HUES64 (cell line): ENCODE measurements at regions not wholly inside any gene's neighbourhood (a gene's known extent, or its start where the extent isn't known, plus 50 kb on each side); places are given as distances from the start of the nearest gene placed in this dataset.

Experiments
- H3K27ac ChIP-seq: 2 replicates; pipeline ENCODE4 v1.7.0; 2013; ENCODE audit warnings: low read depth, low read length, inconsistent platforms
- H3K27me3 ChIP-seq: 2 replicates; pipeline ENCODE4 v1.6.1; 2013; ENCODE audit warnings: mild to moderate bottlenecking, low read length; ENCODE audit not compliant: insufficient read depth
- H3K36me3 ChIP-seq: 2 replicates; pipeline ENCODE4 v1.6.1; 2013; ENCODE audit warnings: mild to moderate bottlenecking, low read length; ENCODE audit not compliant: insufficient read depth
- H3K4me1 ChIP-seq: 2 replicates; pipeline ENCODE4 v1.6.1; 2013; ENCODE audit warnings: mild to moderate bottlenecking, low read length, moderate library complexity; ENCODE audit not compliant: insufficient read depth
- H3K4me3 ChIP-seq: 2 replicates; pipeline ENCODE4 v1.5.1; 2013; ENCODE audit warnings: mild to moderate bottlenecking, low read length, moderate library complexity
- H3K9ac ChIP-seq: 2 replicates; pipeline ENCODE4 v1.6.1; 2013; ENCODE audit warnings: mild to moderate bottlenecking, low read depth, low read length
- H3K9me3 ChIP-seq: 2 replicates; pipeline ENCODE4 v1.6.1; 2013; ENCODE audit warnings: low read depth, low read length; ENCODE audit not compliant: insufficient read depth
- WGBS: fragments of 150-250, 120-280 bp; methylation state at CpG from one replicate; pipeline ENCODE4 v1.1.7; 2013; ENCODE audit warnings: missing lambda C conversion rate; 5-methylcytosine and 5-hydroxymethylcytosine counted together

GRCh38 chr9:86830356-86830755 lies 117.0 kb downstream of the GAS1 start:
- no peak overlapping the region for H3K9ac ChIP-seq
- H3K27me3 ChIP-seq: no peaks in the 10 kb centered on the region
- H3K27ac ChIP-seq: no peak overlapping the region
- 100% methylated on average over 1 of the region's 2 CpGs for whole genome bisulfite sequencing
- peaks cover 14% of the 10 kb centered on the region for H3K4me1 ChIP-seq
- no peak overlapping the region for H3K4me3 ChIP-seq
- no peaks in the 10 kb centered on the region for H3K36me3 ChIP-seq
- H3K9me3 ChIP-seq: no peaks in the 10 kb centered on the region

- no peak overlapping the region for H3K9ac ChIP-seq
- H3K4me1 ChIP-seq: peaks cover 14% of the 10 kb centered on the region
- H3K4me3 ChIP-seq: no peak overlapping the region
- WGBS: 73% methylated on average over 1 of the region's 1 CpG
- no peaks in the 10 kb centered on the region for H3K9me3 ChIP-seq
- H3K27me3 ChIP-seq: no peaks in the 10 kb centered on the region
- H3K36me3 ChIP-seq: no peaks in the 10 kb centered on the region
- H3K27ac ChIP-seq: no peak overlapping the region
Observed at GRCh38 chr9:86829496-86830046, 117.7 kb downstream of the GAS1 start.

DNA sequence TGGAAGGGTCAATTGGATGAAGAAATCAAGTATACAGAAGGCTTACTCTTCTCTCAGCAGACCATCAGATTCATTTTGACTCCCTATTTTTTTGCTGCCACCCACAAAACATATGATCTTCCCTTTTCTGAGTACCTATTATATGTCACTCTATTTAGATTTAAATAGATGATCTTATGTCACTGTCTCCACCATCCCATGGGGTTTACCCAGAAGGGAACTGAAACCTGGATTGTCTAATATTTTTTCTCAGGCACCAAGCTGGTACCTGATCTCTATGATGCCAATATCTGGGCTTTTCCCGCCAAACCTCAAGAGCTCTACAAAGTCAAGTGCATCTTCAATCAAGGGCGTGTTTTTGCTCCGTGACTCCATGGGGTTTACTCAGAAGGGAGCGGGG lies 118.7 kb downstream of the GAS1 start:
- Histone ChIP-seq H3K4me1 (peaks cover 14% of the 10 kb centered on the region), H3K27ac (no peak overlapping the region), H3K4me3 (no peak overlapping the region), H3K27me3 (no peaks in the 10 kb centered on the region), H3K9ac (no peak overlapping the region), H3K9me3 (no peaks in the 10 kb centered on the region), H3K36me3 (no peaks in the 10 kb centered on the region)
- WGBS: 84% methylated on average over 4 of the region's 4 CpGs

DNA sequence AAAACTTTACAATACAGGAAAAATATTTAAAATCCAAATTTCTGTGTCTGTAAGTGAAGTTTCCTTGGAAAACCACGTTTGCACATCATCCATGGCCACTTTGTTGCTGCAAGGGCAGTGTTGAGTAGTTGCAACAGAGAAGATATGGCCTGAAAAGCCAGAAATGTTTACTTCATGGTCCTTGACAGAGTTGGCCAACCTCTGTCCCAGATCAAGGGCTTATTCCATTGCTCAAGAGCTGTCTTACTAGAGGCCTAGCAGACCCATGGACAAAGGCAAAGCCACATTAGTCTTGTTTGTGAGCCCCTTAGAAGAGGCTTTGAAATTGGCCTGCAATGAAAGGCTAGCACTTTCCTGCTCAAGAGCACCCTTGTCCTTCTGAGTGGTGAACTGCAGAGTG lies 119.4 kb downstream of the GAS1 start:
- H3K27me3 ChIP-seq: no peaks in the 10 kb centered on the region
- no peak overlapping the region for H3K4me3 ChIP-seq
- H3K4me1 ChIP-seq: peaks cover 14% of the 10 kb centered on the region
- H3K36me3 ChIP-seq: no peaks in the 10 kb centered on the region
- WGBS: 86% methylated on average over 1 of the region's 1 CpG
- H3K9me3 ChIP-seq: no peaks in the 10 kb centered on the region
- no peak overlapping the region for H3K27ac ChIP-seq
- no peak overlapping the region for H3K9ac ChIP-seq

- H3K4me1 ChIP-seq: peaks cover 14% of the 10 kb centered on the region
- H3K9ac ChIP-seq: no peak overlapping the region
- H3K27me3 ChIP-seq: no peaks in the 10 kb centered on the region
- no peak overlapping the region for H3K27ac ChIP-seq
- 93% methylated on average over 2 of the region's 2 CpGs for WGBS
- no peaks in the 10 kb centered on the region for H3K9me3 ChIP-seq
- no peak overlapping the region for H3K4me3 ChIP-seq
- H3K36me3 ChIP-seq: no peaks in the 10 kb centered on the region
Observed at GRCh38 chr9:86825299-86825698, 122.0 kb downstream of the GAS1 start.

DNA sequence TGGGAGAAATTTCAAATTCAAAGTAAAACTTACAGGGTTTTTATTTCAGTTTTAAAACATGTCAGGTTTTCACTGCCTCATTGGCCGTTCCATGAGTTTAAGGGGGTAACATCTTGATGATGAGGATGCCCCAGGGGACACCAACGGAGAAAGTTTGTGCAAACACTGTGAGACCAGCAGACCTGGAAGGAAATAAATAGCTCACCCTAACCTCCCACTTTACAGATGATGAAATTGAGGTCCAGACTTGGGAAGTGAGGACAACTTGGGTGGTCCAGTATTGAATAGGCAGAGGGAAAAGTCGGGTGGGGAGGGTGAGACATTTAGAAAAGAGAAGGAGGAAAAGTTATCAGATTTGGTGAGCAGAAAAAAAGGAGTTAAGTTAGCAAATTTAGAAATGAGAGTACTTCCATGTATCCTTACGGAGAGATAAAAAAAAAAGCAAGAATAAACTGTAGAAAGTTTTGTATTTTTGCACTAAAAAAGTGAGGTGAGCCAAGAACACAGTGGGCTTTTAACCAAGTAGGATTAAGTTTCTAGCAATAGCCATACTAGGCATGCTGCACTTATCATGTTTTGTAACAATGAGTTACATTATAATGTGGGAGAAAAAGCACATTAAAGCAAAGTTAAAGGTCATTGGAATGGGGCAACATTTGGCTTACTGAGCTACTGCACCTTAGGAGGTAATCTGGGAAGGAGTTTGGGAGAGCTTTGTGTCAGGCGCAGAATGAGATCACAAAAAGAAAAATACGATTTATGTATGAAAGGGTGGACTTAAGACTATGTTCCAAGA lies 125.1 kb downstream of the GAS1 start:
- peaks cover 25% of the 10 kb centered on the region for H3K9me3 ChIP-seq
- H3K27ac ChIP-seq: no peak overlapping the region
- no peak overlapping the region for H3K9ac ChIP-seq
- H3K4me1 ChIP-seq: no peaks in the 10 kb centered on the region
- no peaks in the 10 kb centered on the region for H3K27me3 ChIP-seq
- no peaks in the 10 kb centered on the region for H3K36me3 ChIP-seq
- WGBS: 63% methylated on average over 6 of the region's 6 CpGs
- no peak overlapping the region for H3K4me3 ChIP-seq

DNA sequence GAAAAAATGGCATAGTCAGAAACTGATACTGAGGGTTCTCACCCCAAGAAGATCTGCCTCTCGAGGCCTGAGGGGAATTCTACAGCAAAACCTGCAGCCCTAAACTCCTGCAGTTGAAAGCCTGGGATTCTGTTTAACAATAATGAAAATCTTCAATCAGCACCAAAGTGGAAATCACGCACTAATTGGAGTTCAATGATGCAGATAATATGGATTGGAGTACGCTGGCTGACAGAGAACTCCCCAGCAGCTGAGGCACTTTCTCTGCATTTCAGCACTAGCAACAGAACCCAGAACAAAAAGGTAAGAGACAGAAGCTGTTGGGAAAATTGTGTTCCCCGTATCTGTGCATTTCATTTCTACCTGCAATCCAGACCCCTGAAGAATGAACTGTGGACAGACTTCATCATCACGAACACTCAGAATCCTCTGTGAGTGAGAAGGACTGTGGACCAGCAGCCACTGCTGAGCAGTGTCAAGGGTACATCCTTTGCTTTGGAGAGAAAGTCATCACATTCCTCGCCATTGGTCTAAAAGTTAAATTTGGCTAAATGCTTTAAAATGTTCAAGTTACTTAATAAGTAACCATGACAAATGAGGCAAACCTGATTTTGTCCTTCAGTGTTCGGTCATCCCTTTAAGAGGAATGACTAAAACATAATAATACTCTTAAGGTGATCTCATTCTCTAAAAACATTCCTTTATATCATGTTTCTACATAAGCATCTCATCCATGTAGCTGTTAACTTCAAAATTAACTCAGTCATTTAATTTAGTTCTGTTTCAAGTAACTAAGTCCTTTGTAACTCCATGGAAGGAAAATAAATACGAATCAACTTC lies 126.1 kb downstream of the GAS1 start:
- no peak overlapping the region for H3K4me3 ChIP-seq
- H3K9ac ChIP-seq: no peak overlapping the region
- H3K9me3 ChIP-seq: peaks cover 25% of the 10 kb centered on the region
- no peaks in the 10 kb centered on the region for H3K36me3 ChIP-seq
- 91% methylated on average over 7 of the region's 8 CpGs for WGBS
- no peak overlapping the region for H3K27ac ChIP-seq
- H3K27me3 ChIP-seq: no peaks in the 10 kb centered on the region
- no peaks in the 10 kb centered on the region for H3K4me1 ChIP-seq

DNA sequence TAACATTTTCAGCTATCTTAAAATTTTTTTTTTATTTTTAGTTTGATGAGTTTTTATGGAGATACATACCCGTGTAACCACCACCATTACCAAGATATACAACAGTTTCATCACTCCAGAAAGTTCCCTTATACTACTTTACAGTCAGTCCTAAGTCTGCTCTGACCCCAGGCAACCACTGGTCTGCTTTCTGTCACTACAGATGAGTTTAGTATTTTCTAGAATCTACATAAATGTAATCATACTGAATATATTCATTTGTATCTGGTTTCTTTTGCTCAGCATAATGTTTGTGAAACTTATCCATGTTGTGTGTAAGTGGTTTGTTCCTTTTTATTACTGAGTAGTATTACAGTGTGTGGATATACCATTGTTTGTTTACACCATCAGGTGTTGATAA lies 127.8 kb downstream of the GAS1 start:
- 88% methylated on average over 1 of the region's 1 CpG for WGBS
- Histone ChIP-seq H3K4me3 (no peak overlapping the region), H3K9me3 (peaks cover 25% of the 10 kb centered on the region), H3K36me3 (no peaks in the 10 kb centered on the region), H3K27ac (no peak overlapping the region), H3K4me1 (no peaks in the 10 kb centered on the region), H3K27me3 (no peaks in the 10 kb centered on the region), H3K9ac (no peak overlapping the region)

- WGBS: 95% methylated on average over 6 of the region's 6 CpGs
- H3K4me1 ChIP-seq: no peaks in the 10 kb centered on the region
- peaks cover 25% of the 10 kb centered on the region for H3K9me3 ChIP-seq
- H3K4me3 ChIP-seq: no peak overlapping the region
- H3K27ac ChIP-seq: no peak overlapping the region
- H3K36me3 ChIP-seq: no peaks in the 10 kb centered on the region
- no peaks in the 10 kb centered on the region for H3K27me3 ChIP-seq
- no peak overlapping the region for H3K9ac ChIP-seq
Observed at GRCh38 chr9:86818636-86819035, 128.7 kb downstream of the GAS1 start.

- 91% methylated on average over 4 of the region's 5 CpGs for WGBS
- Histone ChIP-seq H3K9ac (no peak overlapping the region), H3K27ac (no peak overlapping the region), H3K4me1 (no peaks in the 10 kb centered on the region), H3K27me3 (no peaks in the 10 kb centered on the region), H3K4me3 (no peak overlapping the region), H3K9me3 (peaks cover 25% of the 10 kb centered on the region), H3K36me3 (no peaks in the 10 kb centered on the region)
Observed at GRCh38 chr9:86816868-86817267, 130.4 kb downstream of the GAS1 start.

DNA sequence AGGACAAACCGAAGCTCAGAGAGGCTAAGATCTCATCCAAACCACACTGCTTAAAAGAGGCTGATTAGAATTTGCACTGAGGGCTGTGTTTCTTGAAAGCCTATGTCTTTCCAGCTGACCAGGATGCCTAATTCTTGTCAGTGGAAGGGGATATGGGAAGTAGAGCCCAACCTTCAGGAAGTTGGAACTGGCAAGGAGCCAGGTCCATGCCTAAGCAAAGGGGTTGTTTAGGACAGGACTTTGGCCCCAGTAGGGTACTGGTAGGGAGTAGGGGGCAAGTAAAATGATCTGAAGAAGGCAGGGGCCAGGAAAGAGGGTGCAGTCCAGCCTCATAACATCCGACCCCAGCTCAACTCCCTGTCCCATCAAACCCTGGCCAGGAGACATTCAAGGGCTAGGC lies 130.9 kb downstream of the GAS1 start:
- Histone ChIP-seq H3K27ac (no peak overlapping the region), H3K36me3 (no peaks in the 10 kb centered on the region), H3K4me3 (no peak overlapping the region), H3K9me3 (peaks cover 25% of the 10 kb centered on the region), H3K27me3 (no peaks in the 10 kb centered on the region), H3K4me1 (no peaks in the 10 kb centered on the region), H3K9ac (no peak overlapping the region)
- 94% methylated on average over 2 of the region's 2 CpGs for WGBS
